NT2/D1 (cell line): ENCODE measurements at regions not wholly inside any gene's neighbourhood (a gene's known extent, or its start where the extent isn't known, plus 50 kb on each side); places are given as distances from the start of the nearest gene placed in this dataset.

ENCODE experiments used
- DNase-seq: peaks from one replicate; pipeline ENCODE4 v3.0.0-alpha.2; 2011; ENCODE audit warnings: low read depth, low spot score
- H3K27me3 ChIP-seq: 2 replicates; pipeline ENCODE4 v1.6.0; 2011; ENCODE audit warnings: mild to moderate bottlenecking; ENCODE audit not compliant: insufficient read length, insufficient read depth
- H3K36me3 ChIP-seq: 2 replicates; pipeline ENCODE4 v1.6.1; 2011; ENCODE audit warnings: mild to moderate bottlenecking, low read length, mixed read lengths; ENCODE audit not compliant: insufficient read depth, insufficient read length
- H3K4me1 ChIP-seq: 2 replicates; pipeline ENCODE4 v1.5.1; 2011; ENCODE audit not compliant: insufficient read depth, insufficient read length
- H3K4me3 ChIP-seq: 2 replicates; pipeline ENCODE4 v1.5.1; 2011; ENCODE audit warnings: low read depth; ENCODE audit not compliant: insufficient read length
- H3K9ac ChIP-seq: 2 replicates; pipeline ENCODE4 v1.6.0; 2011; ENCODE audit warnings: low read depth; ENCODE audit not compliant: insufficient read length
- H3K9me3 ChIP-seq: 2 replicates; pipeline ENCODE4 v1.5.1; 2011; ENCODE audit warnings: mild to moderate bottlenecking, low read length; ENCODE audit not compliant: insufficient read depth
- SUZ12 ChIP-seq: IDR thresholded peaks from 2 replicates; pipeline ENCODE4 v1.6.1; 2011; ENCODE audit not compliant: insufficient read length, insufficient read depth; ENCODE audit errors: extremely low read depth
- YY1 ChIP-seq: IDR thresholded peaks from 2 replicates; pipeline ENCODE4 v1.6.1; 2011; ENCODE audit not compliant: insufficient read length, insufficient read depth
- ZNF274 ChIP-seq: IDR thresholded peaks from 2 replicates; pipeline ENCODE4 v1.6.1; 2011; ENCODE audit warnings: mild to moderate bottlenecking, low read depth, low read length

DNA sequence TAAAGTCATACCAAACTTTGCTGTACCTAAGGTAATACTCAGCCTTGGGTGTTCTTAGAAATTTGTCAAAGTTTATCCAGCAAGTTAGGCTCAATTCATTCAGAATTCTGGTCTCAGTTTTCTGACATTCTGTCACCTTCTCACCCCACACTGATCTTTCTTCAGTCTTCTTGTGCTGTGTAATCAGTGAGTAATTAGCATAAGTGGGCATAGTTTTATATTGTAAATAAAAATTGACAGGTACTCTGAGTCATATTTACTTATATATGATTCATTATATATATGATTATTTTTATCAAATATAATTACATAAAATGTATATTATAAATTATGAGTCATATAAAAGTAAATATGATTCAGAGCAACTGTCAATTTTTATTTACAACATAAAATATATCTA, 170.9 kb upstream of the MAGI2 start:
- Histone ChIP-seq H3K9me3 (no peaks in the 10 kb centered on the region), H3K4me3 (no peak overlapping the region), H3K27me3 (no peaks in the 10 kb centered on the region), H3K4me1 (no peaks in the 10 kb centered on the region), H3K9ac (no peak overlapping the region), H3K36me3 (no peaks in the 10 kb centered on the region)
- no peak for DNase-seq
- TF ChIP-seq YY1 (no peak), SUZ12 (no peak), ZNF274 (no peak)

DNA sequence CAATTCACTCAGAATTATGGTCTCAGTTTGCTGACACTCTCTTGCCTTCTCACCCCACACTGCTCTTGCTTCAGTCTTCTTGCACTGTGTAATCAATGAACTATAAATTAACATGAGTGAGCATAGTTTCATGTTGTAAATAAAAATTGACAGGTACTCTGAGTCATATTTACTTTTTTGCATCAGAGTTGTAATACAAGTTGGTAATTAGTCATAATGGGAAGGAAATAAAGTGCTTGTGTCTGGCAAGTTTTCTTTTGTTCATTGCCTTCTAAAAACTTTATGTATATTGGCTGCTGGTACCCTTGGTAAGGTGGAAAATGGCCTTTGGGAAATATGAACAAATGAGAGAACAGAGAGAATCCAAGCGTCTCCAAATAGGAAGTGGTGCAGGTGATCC, 169.3 kb upstream of the MAGI2 start:
- Histone ChIP-seq H3K36me3 (no peaks in the 10 kb centered on the region), H3K4me1 (no peaks in the 10 kb centered on the region), H3K4me3 (no peak overlapping the region), H3K9ac (no peak overlapping the region), H3K27me3 (no peaks in the 10 kb centered on the region), H3K9me3 (no peaks in the 10 kb centered on the region)
- no peak for TF ChIP-seq ZNF274
- TF ChIP-seq SUZ12, result no peak
- TF ChIP-seq YY1, result no peak
- DNase-seq, result no peak

DNA sequence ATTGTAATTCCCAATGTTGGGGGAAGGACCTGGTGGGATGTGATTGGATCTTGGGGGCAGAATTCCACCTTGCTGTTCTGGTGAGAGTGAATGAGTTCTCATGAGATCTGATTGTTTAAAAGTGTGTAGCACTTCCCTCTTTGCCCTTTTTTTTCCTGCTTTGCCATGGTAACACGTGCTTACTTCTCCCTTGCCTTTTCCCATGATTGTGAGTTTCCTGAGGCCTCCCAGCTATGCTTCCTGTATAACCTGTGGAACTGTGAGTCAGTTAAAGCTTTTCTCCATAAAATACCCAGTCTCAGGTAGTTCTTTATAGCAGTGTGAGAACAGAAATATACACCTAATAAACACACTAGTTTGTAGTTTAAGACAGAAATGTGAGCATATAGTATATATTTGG, 166.8 kb upstream of the MAGI2 start:
- no peak for TF ChIP-seq SUZ12
- H3K4me3 ChIP-seq, result no peak overlapping the region
- no peak for DNase-seq

DNA sequence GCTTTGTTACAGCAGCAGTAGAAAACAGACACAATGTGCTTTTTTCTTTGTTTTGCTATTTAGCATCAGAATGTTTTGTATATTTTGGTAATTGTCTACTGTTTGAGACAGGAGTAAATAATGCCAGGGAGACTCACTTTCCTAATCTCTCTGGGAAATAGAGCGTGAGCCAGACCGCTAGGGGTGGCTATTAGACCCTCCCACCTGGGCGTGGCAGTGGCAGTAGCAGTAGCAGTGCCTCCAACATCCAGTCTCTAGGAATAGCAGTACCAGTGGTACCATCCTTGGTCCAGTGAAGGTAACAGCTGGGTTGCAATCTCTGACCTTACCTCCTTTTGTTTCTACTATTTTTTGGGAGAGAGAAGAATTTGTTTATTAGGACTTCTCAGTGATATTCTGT, 165.7 kb upstream of the MAGI2 start:
- Histone ChIP-seq H3K4me1 (no peaks in the 10 kb centered on the region), H3K9me3 (no peaks in the 10 kb centered on the region), H3K9ac (no peak overlapping the region), H3K27me3 (no peaks in the 10 kb centered on the region), H3K4me3 (no peak overlapping the region), H3K36me3 (no peaks in the 10 kb centered on the region)
- DNase-seq, result no peak
- TF ChIP-seq SUZ12 (no peak), YY1 (no peak), ZNF274 (no peak)

More for the DNA sequence above, 166.8 kb upstream of the MAGI2 start:
- Histone ChIP-seq H3K4me1 (no peaks in the 10 kb centered on the region), H3K9ac (no peak overlapping the region), H3K36me3 (no peaks in the 10 kb centered on the region), H3K9me3 (no peaks in the 10 kb centered on the region), H3K27me3 (no peaks in the 10 kb centered on the region)

DNA sequence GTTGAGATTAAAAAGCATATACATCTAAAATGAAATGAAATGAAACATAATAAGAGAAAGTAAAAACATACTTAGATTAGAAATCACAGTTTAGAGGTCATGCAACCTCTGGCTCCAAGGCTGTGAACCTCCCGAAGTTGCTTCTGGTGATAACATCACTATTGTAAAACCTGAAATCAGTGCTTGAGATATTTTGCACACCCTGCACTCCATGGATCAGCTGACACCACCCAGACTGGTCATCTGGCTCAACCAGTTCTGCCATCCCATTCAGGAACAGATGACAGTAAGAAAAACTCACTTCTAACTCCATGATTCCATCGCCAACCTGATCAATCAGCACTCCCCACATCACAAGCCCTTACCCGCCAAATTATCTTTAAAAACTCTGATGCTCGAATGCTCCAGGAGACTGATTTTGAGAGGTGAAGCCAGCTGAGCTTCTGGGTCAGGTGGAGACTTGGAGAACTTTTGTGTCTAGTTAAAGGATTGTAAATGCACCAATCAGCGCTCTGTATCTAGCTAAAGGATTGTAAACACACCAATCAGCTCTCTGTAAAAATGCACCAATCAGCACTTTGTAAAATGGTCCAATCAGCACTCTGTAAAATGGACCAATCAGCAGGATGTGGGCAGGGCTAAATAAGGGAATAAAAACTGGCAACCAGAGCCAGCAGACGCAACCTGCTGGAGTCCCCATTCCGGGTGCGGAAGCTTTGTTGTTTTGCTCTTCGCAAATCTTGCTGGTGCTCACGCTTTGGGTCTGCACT, 162.6 kb upstream of the MAGI2 start:
- TF ChIP-seq SUZ12 (no peak), ZNF274 (no peak), YY1 (no peak)
- no peak for DNase-seq
- no peaks in the 10 kb centered on the region for H3K4me1 ChIP-seq
- H3K27me3 ChIP-seq, result no peaks in the 10 kb centered on the region
- H3K9ac ChIP-seq, result no peak overlapping the region
- H3K9me3 ChIP-seq, result no peaks in the 10 kb centered on the region
- no peak overlapping the region for H3K4me3 ChIP-seq
- H3K36me3 ChIP-seq, result no peaks in the 10 kb centered on the region

- no peak overlapping the region for H3K4me3 ChIP-seq
- no peak for DNase-seq
- H3K36me3 ChIP-seq, result no peaks in the 10 kb centered on the region
- H3K9ac ChIP-seq, result no peak overlapping the region
- H3K27me3 ChIP-seq, result no peaks in the 10 kb centered on the region
- TF ChIP-seq ZNF274, result no peak
- no peaks in the 10 kb centered on the region for H3K9me3 ChIP-seq
- no peaks in the 10 kb centered on the region for H3K4me1 ChIP-seq
Observed at GRCh38 chr7:79615466-79615865, 162.0 kb upstream of the MAGI2 start.

- H3K4me3 ChIP-seq, result no peak overlapping the region
- TF ChIP-seq YY1, result no peak
- TF ChIP-seq SUZ12, result no peak
- DNase-seq, result no peak
Observed at GRCh38 chr7:79612903-79613302, 159.4 kb upstream of the MAGI2 start.

DNA sequence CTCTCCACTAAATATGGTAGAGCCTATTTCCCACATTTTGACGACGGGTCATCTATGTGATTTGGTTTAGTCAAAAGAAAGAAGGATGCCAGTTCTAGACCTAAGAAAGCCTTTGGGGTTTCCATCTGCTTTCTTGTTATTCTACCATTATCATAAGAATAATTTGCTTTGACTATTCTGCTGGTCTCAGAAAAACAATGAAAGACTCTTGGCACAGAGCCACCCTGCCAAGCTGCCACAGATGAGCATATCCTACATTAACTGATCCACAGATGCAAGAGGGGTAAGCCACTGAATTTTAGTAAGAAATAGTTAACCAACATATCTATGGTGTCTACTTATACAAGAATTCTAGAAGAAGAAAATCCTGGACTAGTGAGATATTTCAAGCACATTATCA, 158.6 kb upstream of the MAGI2 start:
- Histone ChIP-seq H3K9ac (no peak overlapping the region), H3K36me3 (no peaks in the 10 kb centered on the region), H3K27me3 (no peaks in the 10 kb centered on the region), H3K4me1 (no peaks in the 10 kb centered on the region), H3K9me3 (no peaks in the 10 kb centered on the region), H3K4me3 (no peak overlapping the region)
- no peak for DNase-seq
- TF ChIP-seq SUZ12 (no peak), ZNF274 (no peak), YY1 (no peak)

More at GRCh38 chr7:79612903-79613302, 159.4 kb upstream of the MAGI2 start:
- H3K4me1 ChIP-seq, result no peaks in the 10 kb centered on the region
- H3K9me3 ChIP-seq, result no peaks in the 10 kb centered on the region
- H3K9ac ChIP-seq, result no peak overlapping the region
- H3K27me3 ChIP-seq, result no peaks in the 10 kb centered on the region
- no peaks in the 10 kb centered on the region for H3K36me3 ChIP-seq
